Subcutaneous abdominal adipose tissue (tissue), 5 donors: ENCODE measurements at regions not wholly inside any gene's neighbourhood (a gene's known extent, or its start where the extent isn't known, plus 50 kb on each side); places are given as distances from the start of the nearest gene placed in this dataset.

Experiments used
- H3K27ac ChIP-seq: one replicate; pipeline ENCODE4 v1.7.0; 2013; ENCODE audit warnings: low read depth, mild to moderate bottlenecking, inconsistent platforms, low read length, moderate library complexity
- H3K27me3 ChIP-seq, 5 donors: one replicate each; pipeline ENCODE4 v1.7.0; 2013; ENCODE audit warnings: low read length in 5 of 5, inconsistent platforms in 1 of 5; ENCODE audit not compliant: control insufficient read depth in 5 of 5, insufficient read depth in 4 of 5
- H3K36me3 ChIP-seq, 5 donors: one replicate each; pipeline ENCODE4 v1.7.0; 2013; ENCODE audit warnings: low read length in 5 of 5; ENCODE audit not compliant: control insufficient read depth in 5 of 5, insufficient read depth in 5 of 5
- H3K4me1 ChIP-seq, 5 donors: one replicate each; pipeline ENCODE4 v1.7.0; 2013; ENCODE audit warnings: low read length in 5 of 5, mild to moderate bottlenecking in 3 of 5, moderate library complexity in 1 of 5; ENCODE audit not compliant: control insufficient read depth in 5 of 5, insufficient read depth in 5 of 5
- H3K4me3 ChIP-seq, 5 donors: one replicate each; pipeline ENCODE4 v1.7.0; 2013; ENCODE audit warnings: low read length in 5 of 5, low read depth in 1 of 5
- H3K9ac ChIP-seq, 5 donors: one replicate each; pipeline ENCODE4 v1.7.0; 2013; ENCODE audit warnings: low read length in 5 of 5, mild to moderate bottlenecking in 4 of 5, moderate library complexity in 3 of 5
- H3K9me3 ChIP-seq, 5 donors: one replicate each; pipeline ENCODE4 v1.7.0; 2013; ENCODE audit warnings: low read length in 5 of 5; ENCODE audit not compliant: control insufficient read depth in 5 of 5
- donor health status: healthy.
- donor health status: healthy.
- donor health status: healthy.
- donor health status: healthy.
- donor health status: healthy.

GRCh38 chr12:84079626-84080025 is 833.0 kb downstream of the SLC6A15 start:
- Histone ChIP-seq H3K9ac (no peak overlapping the region), H3K4me1 (no peaks in the 10 kb centered on the region), H3K9me3 (no peaks in the 10 kb centered on the region), H3K27ac (no peak overlapping the region), H3K4me3 (no peak overlapping the region), H3K36me3 (no peaks in the 10 kb centered on the region), H3K27me3 (no peaks in the 10 kb centered on the region)

DNA sequence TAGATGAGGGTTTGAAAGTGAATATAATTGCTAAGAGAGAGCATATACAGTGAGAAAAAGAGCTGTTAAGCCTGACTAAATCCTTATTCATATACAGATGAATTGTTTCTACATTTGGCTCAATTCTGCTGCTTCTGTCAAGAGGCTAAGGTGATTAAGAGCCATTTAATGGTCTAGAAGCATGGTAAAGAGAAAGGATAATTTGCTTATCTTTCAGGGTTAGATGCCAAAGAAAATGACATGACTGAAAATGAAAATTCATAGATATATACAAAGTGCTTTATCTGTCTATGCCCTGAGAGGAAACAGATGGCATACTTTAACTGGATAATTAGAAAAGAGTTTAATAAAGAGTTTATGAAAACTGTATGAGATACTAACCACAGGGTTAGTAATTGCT is 834.9 kb downstream of the SLC6A15 start:
- H3K36me3 ChIP-seq = no peaks in the 10 kb centered on the region
- no peak overlapping the region for H3K9ac ChIP-seq

DNA sequence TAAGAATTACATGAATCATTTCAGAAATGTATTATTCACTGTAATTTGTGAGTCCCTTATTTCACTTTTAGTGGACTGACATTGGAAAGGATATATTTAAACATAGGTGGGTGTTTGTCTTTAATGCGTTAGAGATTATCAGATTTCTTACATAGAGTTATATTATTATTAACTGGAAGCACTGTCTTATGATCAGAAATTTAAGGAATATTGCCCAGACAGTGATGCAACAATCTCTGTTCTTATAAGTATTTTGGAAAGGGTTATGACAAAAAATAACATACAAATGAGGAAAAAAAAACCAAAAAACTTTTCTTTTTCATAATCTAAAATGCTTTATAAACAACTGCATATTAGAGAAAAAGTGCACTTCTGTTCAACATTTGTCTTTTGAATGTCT is 836.6 kb downstream of the SLC6A15 start:
- Histone ChIP-seq H3K27ac (no peak overlapping the region), H3K36me3 (no peaks in the 10 kb centered on the region), H3K4me3 (no peak overlapping the region), H3K9me3 (no peaks in the 10 kb centered on the region), H3K9ac (no peak overlapping the region), H3K27me3 (no peaks in the 10 kb centered on the region), H3K4me1 (no peaks in the 10 kb centered on the region)

More for the DNA sequence above, 834.9 kb downstream of the SLC6A15 start:
- no peaks in the 10 kb centered on the region for H3K27me3 ChIP-seq
- H3K4me3 ChIP-seq = no peak overlapping the region
- H3K4me1 ChIP-seq = no peaks in the 10 kb centered on the region
- no peaks in the 10 kb centered on the region for H3K9me3 ChIP-seq
- H3K27ac ChIP-seq = no peak overlapping the region

- H3K27me3 ChIP-seq = no peaks in the 10 kb centered on the region
- no peaks in the 10 kb centered on the region for H3K4me1 ChIP-seq
- no peak overlapping the region for H3K27ac ChIP-seq
- no peak overlapping the region for H3K4me3 ChIP-seq
- H3K9ac ChIP-seq = no peak overlapping the region
- H3K36me3 ChIP-seq = no peaks in the 10 kb centered on the region
- H3K9me3 ChIP-seq = no peaks in the 10 kb centered on the region
Observed at GRCh38 chr12:84073401-84073800, 839.2 kb downstream of the SLC6A15 start.

DNA sequence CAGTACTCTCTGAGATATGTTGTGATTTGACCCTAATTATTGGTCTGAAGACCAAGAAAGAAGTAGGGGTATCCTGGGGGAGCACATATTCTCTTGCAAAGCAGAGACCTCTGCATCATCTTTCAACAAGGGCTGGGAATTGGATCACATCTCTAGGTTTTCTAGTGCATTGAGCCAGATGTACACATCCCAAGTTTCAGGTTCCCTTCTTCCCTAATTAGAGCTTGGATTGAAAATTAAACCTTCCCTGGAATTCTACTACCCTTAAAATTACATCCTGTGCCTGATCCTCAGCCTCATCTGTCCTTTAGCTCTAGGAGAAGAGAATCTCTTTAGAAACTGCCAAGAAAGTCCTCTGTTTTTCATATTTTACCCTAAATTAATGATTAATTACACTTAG is 839.6 kb downstream of the SLC6A15 start:
- no peaks in the 10 kb centered on the region for H3K4me1 ChIP-seq
- H3K9ac ChIP-seq = no peak overlapping the region
- no peak overlapping the region for H3K27ac ChIP-seq
- no peak overlapping the region for H3K4me3 ChIP-seq
- no peaks in the 10 kb centered on the region for H3K36me3 ChIP-seq
- no peaks in the 10 kb centered on the region for H3K9me3 ChIP-seq
- H3K27me3 ChIP-seq = no peaks in the 10 kb centered on the region

GRCh38 chr12:84070292-84070691 is 842.3 kb downstream of the SLC6A15 start:
- Histone ChIP-seq H3K4me1 (no peaks in the 10 kb centered on the region), H3K4me3 (no peak overlapping the region), H3K27me3 (no peaks in the 10 kb centered on the region), H3K9ac (no peak overlapping the region), H3K36me3 (no peaks in the 10 kb centered on the region), H3K9me3 (no peaks in the 10 kb centered on the region), H3K27ac (no peak overlapping the region)

GRCh38 chr12:84069699-84070098 is 842.9 kb downstream of the SLC6A15 start:
- no peaks in the 10 kb centered on the region for H3K36me3 ChIP-seq
- no peak overlapping the region for H3K4me3 ChIP-seq
- no peaks in the 10 kb centered on the region for H3K4me1 ChIP-seq
- no peak overlapping the region for H3K27ac ChIP-seq
- H3K9ac ChIP-seq = no peak overlapping the region
- no peaks in the 10 kb centered on the region for H3K9me3 ChIP-seq
- H3K27me3 ChIP-seq = no peaks in the 10 kb centered on the region

- H3K27me3 ChIP-seq = no peaks in the 10 kb centered on the region
- no peaks in the 10 kb centered on the region for H3K4me1 ChIP-seq
Observed at GRCh38 chr12:84069198-84069597, 843.4 kb downstream of the SLC6A15 start.

GRCh38 chr12:84058136-84058535 is 854.5 kb downstream of the SLC6A15 start:
- Histone ChIP-seq H3K9me3 (no peaks in the 10 kb centered on the region), H3K4me3 (no peak overlapping the region), H3K27me3 (no peaks in the 10 kb centered on the region), H3K9ac (no peak overlapping the region), H3K36me3 (no peaks in the 10 kb centered on the region), H3K4me1 (no peaks in the 10 kb centered on the region), H3K27ac (no peak overlapping the region)

More at GRCh38 chr12:84069198-84069597, 843.4 kb downstream of the SLC6A15 start:
- Histone ChIP-seq H3K27ac (no peak overlapping the region), H3K4me3 (no peak overlapping the region), H3K9me3 (no peaks in the 10 kb centered on the region), H3K9ac (no peak overlapping the region), H3K36me3 (no peaks in the 10 kb centered on the region)

- Histone ChIP-seq H3K4me3 (no peak overlapping the region), H3K27ac (no peak overlapping the region), H3K9me3 (no peaks in the 10 kb centered on the region), H3K36me3 (no peaks in the 10 kb centered on the region), H3K27me3 (no peaks in the 10 kb centered on the region), H3K4me1 (no peaks in the 10 kb centered on the region), H3K9ac (no peak overlapping the region)
Observed at GRCh38 chr12:84054811-84055210, 857.8 kb downstream of the SLC6A15 start.

GRCh38 chr12:84047881-84048280 is 864.7 kb downstream of the SLC6A15 start:
- Histone ChIP-seq H3K9ac (no peak overlapping the region), H3K9me3 (peaks cover 0 to 3% (median 0%) of the 10 kb centered on the region in 5 donors), H3K27ac (no peak overlapping the region), H3K4me3 (no peak overlapping the region), H3K27me3 (no peaks in the 10 kb centered on the region), H3K4me1 (no peaks in the 10 kb centered on the region), H3K36me3 (no peaks in the 10 kb centered on the region)
